HFFc6 (cell line): ENCODE measurements at regions not wholly inside any gene's neighbourhood (a gene's known extent, or its start where the extent isn't known, plus 50 kb on each side); places are given as distances from the start of the nearest gene placed in this dataset.

Experiments used
- DNase-seq: peaks from one replicate; pipeline ENCODE4 v3.0.0-alpha.2; 2018
- H3K27ac Mint-ChIP-seq: 2 replicates; pipeline ENCODE4 v1.8.0; 2020; ENCODE audit warnings: mild to moderate bottlenecking, mixed read lengths
- H3K27me3 Mint-ChIP-seq: 2 replicates; pipeline ENCODE4 v1.8.0; 2021; ENCODE audit warnings: mild to moderate bottlenecking, moderate library complexity, mixed read lengths; ENCODE audit not compliant: insufficient read depth
- H3K36me3 Mint-ChIP-seq: 2 replicates; pipeline ENCODE4 v1.8.0; 2021; ENCODE audit warnings: low read depth, mixed read lengths
- H3K4me1 Mint-ChIP-seq: 2 replicates; pipeline ENCODE4 v1.8.0; 2020; ENCODE audit warnings: low read depth, mixed read lengths
- H3K4me3 Mint-ChIP-seq: 2 replicates; pipeline ENCODE4 v1.8.0; 2020; ENCODE audit warnings: mild to moderate bottlenecking, moderate library complexity, mixed read lengths
- H3K9me3 Mint-ChIP-seq: 2 replicates; pipeline ENCODE4 v1.8.0; 2020; ENCODE audit warnings: mild to moderate bottlenecking, mixed read lengths
- TF ChIP-seq, protein P1 (sequence below): fragments of 200-600 bp; sonication (generic); IDR thresholded peaks from 2 replicates; pipeline ENCODE4 v1.5.0; 2021; ENCODE audit warnings: antibody characterized with exemption, mild to moderate bottlenecking

DNA sequence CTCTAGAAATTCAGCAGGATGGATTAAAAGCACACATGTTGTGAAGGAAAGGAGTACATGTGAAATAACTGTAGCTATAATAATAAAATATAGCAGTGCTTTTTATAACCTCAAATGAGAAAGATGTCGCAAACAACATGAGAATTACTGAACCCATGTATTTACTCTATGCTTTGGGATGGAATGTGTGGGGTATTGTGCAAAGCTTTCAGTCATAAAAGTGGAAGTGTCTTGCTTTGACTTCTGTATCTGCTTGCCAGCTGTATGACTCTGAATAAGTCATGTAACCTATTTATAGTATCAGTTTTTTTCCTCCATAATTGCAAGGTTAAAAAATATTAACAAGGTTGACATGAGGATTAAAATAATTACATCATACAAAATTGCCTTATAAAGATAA is 519.3 kb upstream of the CADM2 start:
- H3K27me3 Mint-ChIP-seq, result no peaks in the 10 kb centered on the region
- DNase-seq, result no peak
- TF ChIP-seq, protein P1, sequence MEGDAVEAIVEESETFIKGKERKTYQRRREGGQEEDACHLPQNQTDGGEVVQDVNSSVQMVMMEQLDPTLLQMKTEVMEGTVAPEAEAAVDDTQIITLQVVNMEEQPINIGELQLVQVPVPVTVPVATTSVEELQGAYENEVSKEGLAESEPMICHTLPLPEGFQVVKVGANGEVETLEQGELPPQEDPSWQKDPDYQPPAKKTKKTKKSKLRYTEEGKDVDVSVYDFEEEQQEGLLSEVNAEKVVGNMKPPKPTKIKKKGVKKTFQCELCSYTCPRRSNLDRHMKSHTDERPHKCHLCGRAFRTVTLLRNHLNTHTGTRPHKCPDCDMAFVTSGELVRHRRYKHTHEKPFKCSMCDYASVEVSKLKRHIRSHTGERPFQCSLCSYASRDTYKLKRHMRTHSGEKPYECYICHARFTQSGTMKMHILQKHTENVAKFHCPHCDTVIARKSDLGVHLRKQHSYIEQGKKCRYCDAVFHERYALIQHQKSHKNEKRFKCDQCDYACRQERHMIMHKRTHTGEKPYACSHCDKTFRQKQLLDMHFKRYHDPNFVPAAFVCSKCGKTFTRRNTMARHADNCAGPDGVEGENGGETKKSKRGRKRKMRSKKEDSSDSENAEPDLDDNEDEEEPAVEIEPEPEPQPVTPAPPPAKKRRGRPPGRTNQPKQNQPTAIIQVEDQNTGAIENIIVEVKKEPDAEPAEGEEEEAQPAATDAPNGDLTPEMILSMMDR, result no peak
- H3K9me3 Mint-ChIP-seq, result peaks cover 18% of the 10 kb centered on the region
- H3K4me3 Mint-ChIP-seq, result no peak overlapping the region
- no peaks in the 10 kb centered on the region for H3K36me3 Mint-ChIP-seq
- no peaks in the 10 kb centered on the region for H3K4me1 Mint-ChIP-seq
- H3K27ac Mint-ChIP-seq, result no peak overlapping the region

DNA sequence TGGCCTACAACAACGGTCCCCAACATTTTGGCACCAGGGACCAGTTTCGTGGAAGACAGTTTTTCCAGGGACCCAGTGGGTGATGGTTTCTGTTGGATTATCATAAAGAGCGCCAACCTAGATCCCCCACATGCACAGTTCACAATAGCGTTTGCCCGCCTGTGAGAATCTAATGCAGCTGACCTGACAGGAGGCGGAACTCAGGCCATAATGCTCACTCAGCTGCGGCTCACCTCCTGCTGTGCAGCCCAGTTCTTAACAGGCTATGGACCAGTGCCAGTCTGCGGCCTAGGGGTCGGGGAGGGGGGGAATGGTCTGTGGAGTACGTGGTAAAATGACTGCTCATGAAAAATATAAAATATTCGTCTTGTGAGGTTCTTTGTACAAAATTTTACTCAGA is 518.5 kb upstream of the CADM2 start:
- Mint-ChIP-seq H3K27ac (no peak overlapping the region), H3K9me3 (peaks cover 10% of the 10 kb centered on the region; the same call in 1 of the 2 replicates), H3K36me3 (no peaks in the 10 kb centered on the region)

DNA sequence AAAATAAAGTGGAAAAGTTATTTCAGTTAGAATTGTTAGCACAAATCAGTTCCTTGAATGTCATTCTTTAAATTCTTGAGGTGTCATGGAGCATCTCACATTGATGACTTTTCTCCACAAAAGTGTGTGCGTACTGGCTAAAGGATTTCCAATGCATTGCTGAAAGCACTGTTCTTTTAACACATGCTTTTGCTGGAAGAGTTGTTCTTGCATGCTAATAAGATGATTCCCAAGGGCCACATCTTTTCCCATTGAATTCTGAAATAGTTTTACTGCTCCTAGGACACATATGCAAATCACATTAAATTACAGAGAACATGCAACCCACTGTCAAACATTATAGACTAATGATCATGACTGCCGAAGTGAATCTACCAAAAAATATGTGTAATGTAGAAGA is 516.3 kb upstream of the CADM2 start:
- H3K27me3 Mint-ChIP-seq, result no peaks in the 10 kb centered on the region
- H3K9me3 Mint-ChIP-seq, result no peaks in the 10 kb centered on the region
- H3K27ac Mint-ChIP-seq, result no peak overlapping the region
- no peak for DNase-seq
- TF ChIP-seq, protein P1, result no peak
- no peaks in the 10 kb centered on the region for H3K36me3 Mint-ChIP-seq
- H3K4me3 Mint-ChIP-seq, result no peak overlapping the region
- no peaks in the 10 kb centered on the region for H3K4me1 Mint-ChIP-seq

More for the DNA sequence above, 518.5 kb upstream of the CADM2 start:
- no peak for DNase-seq
- Mint-ChIP-seq H3K27me3 (no peaks in the 10 kb centered on the region), H3K4me3 (no peak overlapping the region), H3K4me1 (no peaks in the 10 kb centered on the region)
- TF ChIP-seq, protein P1, result no peak

DNA sequence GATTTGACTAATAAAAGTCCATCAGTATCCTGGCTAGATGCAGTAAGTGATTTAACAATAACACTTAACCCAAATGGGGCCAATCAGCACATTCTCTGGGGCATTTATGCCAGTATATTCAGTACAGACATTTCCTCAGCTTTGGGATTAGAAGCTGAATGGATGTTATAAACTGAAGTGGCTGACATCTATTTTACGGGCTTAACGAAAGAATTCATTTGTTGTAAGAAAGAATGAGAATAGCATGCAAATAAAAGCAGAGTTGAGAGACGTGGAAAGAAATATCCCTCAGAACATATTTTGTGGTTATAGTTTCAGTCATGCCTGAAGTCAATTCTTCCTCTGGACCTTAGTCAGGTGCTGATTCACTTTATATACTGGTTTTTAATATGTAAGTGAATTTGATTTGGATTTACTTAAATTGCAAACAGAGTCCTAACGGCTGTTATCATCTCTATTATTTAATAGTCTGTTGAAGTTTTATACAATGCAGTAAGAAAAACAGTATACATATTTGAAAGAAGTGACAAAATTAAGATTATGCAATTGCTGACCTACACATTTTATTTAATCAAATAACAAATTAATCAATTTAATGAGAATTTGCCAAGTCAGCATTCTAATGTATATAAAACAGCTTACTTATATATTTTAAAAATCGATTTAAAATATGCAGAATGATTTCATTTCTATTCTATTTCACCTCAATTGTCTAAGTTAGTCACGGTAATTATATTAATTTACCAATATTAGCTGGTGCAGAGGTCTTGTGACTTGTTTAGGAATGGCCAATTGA is 513.9 kb upstream of the CADM2 start:
- no peak for DNase-seq
- Mint-ChIP-seq H3K4me3 (no peak overlapping the region), H3K36me3 (no peaks in the 10 kb centered on the region), H3K9me3 (no peaks in the 10 kb centered on the region), H3K27ac (no peak overlapping the region), H3K4me1 (no peaks in the 10 kb centered on the region), H3K27me3 (no peaks in the 10 kb centered on the region)
- TF ChIP-seq, protein P1, result no peak

DNA sequence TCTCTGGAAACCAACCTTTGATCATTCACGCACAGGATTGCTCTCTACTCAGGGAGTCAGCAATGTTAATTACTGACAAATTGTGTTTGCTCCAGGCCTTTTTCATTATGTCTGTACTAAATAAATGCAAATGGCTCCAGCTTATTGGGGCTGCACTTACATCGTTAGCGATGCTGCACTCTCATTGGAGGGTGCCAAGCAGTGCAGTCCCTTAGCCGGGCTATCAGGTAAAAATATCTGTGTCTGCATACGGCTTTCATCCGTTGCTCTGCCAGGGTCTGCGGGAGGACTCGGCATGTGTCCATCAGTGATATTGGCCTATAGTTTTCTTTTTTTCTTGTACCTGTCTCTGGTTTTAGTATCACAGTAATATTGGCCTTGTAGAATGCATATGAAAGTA is 471.5 kb upstream of the CADM2 start:
- H3K27me3 Mint-ChIP-seq, result peaks cover 2% of the 10 kb centered on the region
- no peak for DNase-seq
- H3K9me3 Mint-ChIP-seq, result peaks cover 32% of the 10 kb centered on the region
- no peaks in the 10 kb centered on the region for H3K4me1 Mint-ChIP-seq
- no peak overlapping the region for H3K4me3 Mint-ChIP-seq
- TF ChIP-seq, protein P1, result no peak
- H3K36me3 Mint-ChIP-seq, result no peaks in the 10 kb centered on the region
- H3K27ac Mint-ChIP-seq, result no peak overlapping the region
